DND-41 (cell line): ENCODE measurements at regions not wholly inside any gene's neighbourhood (a gene's known extent, or its start where the extent isn't known, plus 50 kb on each side); places are given as distances from the start of the nearest gene placed in this dataset.
A peak's percentile ranks its signal among the peaks of the same experiment; 100 is the strongest.

Experiments
- ATAC-seq: fragments of 200-7000 bp; cut with Tn5 transposase; 3 replicates; pipeline ENCODE4 v1.9.1; 2021; ENCODE audit warnings: low read depth; ENCODE audit not compliant: insufficient read depth
- DNase-seq: peaks from one replicate; pipeline ENCODE4 v3.0.0-alpha.2; 2020
- H2AFZ ChIP-seq: 2 replicates; pipeline ENCODE4 v1.6.0; 2012; ENCODE audit warnings: low read depth, low read length
- H3K27ac ChIP-seq: 2 replicates; pipeline ENCODE4 v1.5.1; 2012; ENCODE audit warnings: low read length, inconsistent platforms
- H3K27me3 ChIP-seq: fragments of 200-600 bp; sonication (generic); 2 replicates; pipeline ENCODE4 v1.6.0; 2012; ENCODE audit warnings: low read length, mild to moderate bottlenecking, inconsistent platforms; ENCODE audit not compliant: insufficient read depth, poor library complexity
- H3K36me3 ChIP-seq: 2 replicates; pipeline ENCODE4 v1.5.1; 2012; ENCODE audit warnings: low read length, inconsistent platforms; ENCODE audit not compliant: insufficient read depth
- H3K4me1 ChIP-seq: 2 replicates; pipeline ENCODE4 v1.5.1; 2012; ENCODE audit warnings: mild to moderate bottlenecking, low read length; ENCODE audit not compliant: insufficient read depth
- H3K4me2 ChIP-seq: 2 replicates; pipeline ENCODE4 v1.6.0; 2012; ENCODE audit warnings: mild to moderate bottlenecking, moderate library complexity, low read length, inconsistent platforms; ENCODE audit not compliant: insufficient read depth
- H3K4me3 ChIP-seq, 2 experiments: fragments of 200-600 bp in 1 of 2; shearing (Covaris generic) in 1 of 2; 2 replicates each; pipeline ENCODE4 v1.5.1; 2012 to 2016; ENCODE audit warnings: inconsistent platforms in 2 of 2, low read length in 2 of 2, mild to moderate bottlenecking in 2 of 2, low read depth in 1 of 2, moderate library complexity in 1 of 2
- H3K79me2 ChIP-seq: 2 replicates; pipeline ENCODE4 v1.6.0; 2012; ENCODE audit warnings: low read length, inconsistent platforms; ENCODE audit not compliant: insufficient read depth
- H3K9ac ChIP-seq: 2 replicates; pipeline ENCODE4 v1.6.0; 2012; ENCODE audit warnings: low read depth, mild to moderate bottlenecking, inconsistent platforms, low read length, moderate library complexity
- H3K9me3 ChIP-seq: 2 replicates; pipeline ENCODE4 v1.5.1; 2012; ENCODE audit warnings: low read length, moderate library complexity, mild to moderate bottlenecking, inconsistent platforms; ENCODE audit not compliant: insufficient read depth, severe bottlenecking
- H4K20me1 ChIP-seq: 2 replicates; pipeline ENCODE4 v1.6.0; 2012; ENCODE audit warnings: low read length; ENCODE audit not compliant: insufficient read depth
- CTCF ChIP-seq: IDR thresholded peaks from 2 replicates; pipeline ENCODE4 v1.5.1; 2012; ENCODE audit warnings: borderline replicate concordance, low read length, moderate library complexity, mild to moderate bottlenecking; ENCODE audit not compliant: poor library complexity, severe bottlenecking; ENCODE audit errors: extremely low read depth
- EZH2 ChIP-seq: IDR thresholded peaks from 3 replicates; pipeline ENCODE4 v1.6.1; 2012; ENCODE audit warnings: borderline replicate concordance, low read depth, mild to moderate bottlenecking, moderate library complexity, low read length, inconsistent platforms; ENCODE audit not compliant: severe bottlenecking

GRCh38 chr2:7905756-7906155 lies 776.1 kb upstream of the ID2 start:
- H3K79me2 ChIP-seq: no peaks in the 10 kb centered on the region
- H3K27me3 ChIP-seq: no peaks in the 10 kb centered on the region
- H3K4me3 ChIP-seq: no peak overlapping the region
- H2AFZ ChIP-seq: no peak overlapping the region
- H3K9ac ChIP-seq: no peak overlapping the region
- ATAC-seq (no peak), DNase-seq (no peak)
- H3K4me1 ChIP-seq: peaks cover 17% of the 10 kb centered on the region
- no peaks in the 10 kb centered on the region for H4K20me1 ChIP-seq
- no peak overlapping the region for H3K27ac ChIP-seq
- H3K9me3 ChIP-seq: no peaks in the 10 kb centered on the region
- H3K36me3 ChIP-seq: no peaks in the 10 kb centered on the region
- no peak for TF ChIP-seq CTCF
- TF ChIP-seq EZH2: no peak
- no peak overlapping the region for H3K4me2 ChIP-seq

GRCh38 chr2:7906431-7906830 lies 775.4 kb upstream of the ID2 start:
- Histone ChIP-seq H4K20me1 (no peaks in the 10 kb centered on the region), H3K4me3 (no peak overlapping the region), H2AFZ (no peak overlapping the region), H3K9me3 (no peaks in the 10 kb centered on the region), H3K27me3 (no peaks in the 10 kb centered on the region), H3K79me2 (no peaks in the 10 kb centered on the region), H3K4me2 (no peak overlapping the region), H3K4me1 (peaks cover 11% of the 10 kb centered on the region), H3K9ac (no peak overlapping the region), H3K36me3 (no peaks in the 10 kb centered on the region), H3K27ac (no peak overlapping the region)
- TF ChIP-seq CTCF (no peak), EZH2 (no peak)
- DNase-seq (no peak), ATAC-seq (no peak)

GRCh38 chr2:7907041-7907440 lies 774.8 kb upstream of the ID2 start:
- no peak for TF ChIP-seq CTCF
- TF ChIP-seq EZH2: no peak
- no peaks in the 10 kb centered on the region for H3K27me3 ChIP-seq

GRCh38 chr2:7910752-7911151 lies 771.1 kb upstream of the ID2 start:
- TF ChIP-seq EZH2: no peak
- no peak for TF ChIP-seq CTCF
- Histone ChIP-seq H3K27me3 (no peaks in the 10 kb centered on the region), H2AFZ (0 out of 2 replicates have a peak overlapping the region, but pooled peaks have one; percentile 18), H3K4me2 (no peak overlapping the region), H4K20me1 (no peaks in the 10 kb centered on the region), H3K9ac (no peak overlapping the region), H3K4me3 (no peak overlapping the region), H3K4me1 (peaks cover 6% of the 10 kb centered on the region), H3K79me2 (no peaks in the 10 kb centered on the region), H3K9me3 (no peaks in the 10 kb centered on the region), H3K27ac (no peak overlapping the region; the same call in 1 of the 2 replicates), H3K36me3 (no peaks in the 10 kb centered on the region)
- ATAC-seq: no peak
- no peak for DNase-seq

More at GRCh38 chr2:7907041-7907440, 774.8 kb upstream of the ID2 start:
- DNase-seq (no peak), ATAC-seq (no peak)
- Histone ChIP-seq H4K20me1 (no peaks in the 10 kb centered on the region), H3K4me1 (peaks cover 6% of the 10 kb centered on the region; the same call in 1 of the 2 replicates), H3K27ac (no peak overlapping the region), H2AFZ (no peak overlapping the region), H3K9me3 (no peaks in the 10 kb centered on the region), H3K36me3 (no peaks in the 10 kb centered on the region), H3K4me3 (no peak overlapping the region), H3K4me2 (no peak overlapping the region), H3K9ac (no peak overlapping the region), H3K79me2 (no peaks in the 10 kb centered on the region)
